Mesodermal cell (in vitro differentiated cells): ENCODE measurements at regions not wholly inside any gene's neighbourhood (a gene's known extent, or its start where the extent isn't known, plus 50 kb on each side); places are given as distances from the start of the nearest gene placed in this dataset.

ENCODE experiments used
- H3K27ac ChIP-seq: 2 replicates; pipeline ENCODE4 v1.7.0; 2013; ENCODE audit warnings: mild to moderate bottlenecking, low read depth, low read length, moderate library complexity; ENCODE audit not compliant: severe bottlenecking
- H3K36me3 ChIP-seq: 2 replicates; pipeline ENCODE4 v1.7.1; 2013; ENCODE audit warnings: mild to moderate bottlenecking, low read length, moderate library complexity; ENCODE audit not compliant: control insufficient read depth, insufficient read depth
- H3K4me1 ChIP-seq: one replicate; pipeline ENCODE4 v1.7.1; 2013; ENCODE audit warnings: mild to moderate bottlenecking, low read length; ENCODE audit not compliant: insufficient read depth, control insufficient read depth, poor library complexity, severe bottlenecking
- H3K4me3 ChIP-seq: 2 replicates; pipeline ENCODE4 v1.7.0; 2013; ENCODE audit warnings: low read length, control low read depth, mild to moderate bottlenecking; ENCODE audit not compliant: insufficient read depth, poor library complexity, severe bottlenecking; ENCODE audit errors: extremely low read depth
- H3K9me3 ChIP-seq: 2 replicates; pipeline ENCODE4 v1.7.1; 2013; ENCODE audit warnings: mild to moderate bottlenecking, low read length, moderate library complexity; ENCODE audit not compliant: control insufficient read depth
- WGBS, 2 experiments: methylation state at CpG; one replicate each; pipeline ENCODE4 v1.1.5; 2013; ENCODE audit warnings: missing lambda C conversion rate in 2 of 2; ENCODE audit not compliant: insufficient coverage in 2 of 2; 5-methylcytosine and 5-hydroxymethylcytosine counted together

GRCh38 chr1:239478069-239478468 is 91.7 kb downstream of the CHRM3 start:
- no peak overlapping the region for H3K27ac ChIP-seq
- peaks cover 7% of the 10 kb centered on the region for H3K9me3 ChIP-seq
- H3K4me1 ChIP-seq = no peaks in the 10 kb centered on the region
- H3K4me3 ChIP-seq = no peak overlapping the region
- H3K36me3 ChIP-seq = no peaks in the 10 kb centered on the region

GRCh38 chr1:239483391-239483790 is 97.0 kb downstream of the CHRM3 start:
- no peaks in the 10 kb centered on the region for H3K36me3 ChIP-seq
- no peaks in the 10 kb centered on the region for H3K4me1 ChIP-seq
- H3K27ac ChIP-seq = no peak overlapping the region
- H3K4me3 ChIP-seq = no peak overlapping the region
- WGBS, 2 experiments = 100% methylated on average over 1 of the region's 2 CpGs; no CpG with 5 or more reads in 1 of the 2 experiments
- peaks cover 7% of the 10 kb centered on the region for H3K9me3 ChIP-seq

- no peak overlapping the region for H3K4me3 ChIP-seq
- no peaks in the 10 kb centered on the region for H3K4me1 ChIP-seq
- WGBS, 2 experiments = 80% methylated on average over 1 of the region's 2 CpGs
- H3K27ac ChIP-seq = no peak overlapping the region
- H3K36me3 ChIP-seq = no peaks in the 10 kb centered on the region
- H3K9me3 ChIP-seq = no peaks in the 10 kb centered on the region
Measured at GRCh38 chr1:239493811-239494414, 107.5 kb downstream of the CHRM3 start.

DNA sequence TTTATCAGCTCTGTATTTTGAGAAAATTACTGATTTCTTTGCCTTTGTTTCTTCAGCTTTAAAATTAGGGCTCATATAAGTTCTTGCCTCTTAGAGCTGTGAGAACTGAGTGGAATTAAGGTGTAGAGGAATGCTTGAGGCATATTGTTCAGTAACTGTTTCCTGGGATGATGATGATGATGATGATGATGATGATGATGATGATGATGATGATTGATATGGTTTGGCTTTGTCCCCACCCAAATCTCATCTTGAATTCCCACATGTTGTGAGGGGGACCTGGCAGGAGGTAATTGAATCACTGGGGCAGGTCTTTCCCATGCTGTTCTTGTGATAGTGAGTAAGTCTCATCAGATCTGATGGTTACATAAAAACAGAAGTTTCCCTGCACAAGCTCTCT is 118.7 kb downstream of the CHRM3 start:
- no peaks in the 10 kb centered on the region for H3K4me1 ChIP-seq
- H3K36me3 ChIP-seq = no peaks in the 10 kb centered on the region
- no peaks in the 10 kb centered on the region for H3K9me3 ChIP-seq
- H3K27ac ChIP-seq = no peak overlapping the region
- H3K4me3 ChIP-seq = no peak overlapping the region

DNA sequence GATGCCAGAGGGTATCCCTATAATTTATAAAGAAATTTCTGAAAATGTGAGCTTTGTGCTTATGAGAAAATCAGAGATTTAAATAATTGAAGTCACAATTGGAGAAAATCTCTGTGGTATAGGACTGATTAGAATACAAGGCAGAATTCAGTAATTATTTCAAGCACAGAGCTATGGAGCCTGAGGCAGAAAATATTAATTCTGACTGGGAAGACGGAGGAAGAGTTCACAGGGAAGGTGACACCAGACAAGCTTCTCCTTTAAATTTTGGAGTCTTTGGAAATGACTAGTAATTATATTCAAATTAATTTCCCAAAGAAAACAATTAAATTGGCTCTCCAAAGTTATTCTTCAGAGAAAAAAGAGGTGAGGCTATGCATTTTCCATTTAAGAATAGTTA is 121.5 kb downstream of the CHRM3 start:
- H3K4me3 ChIP-seq = no peak overlapping the region
- H3K36me3 ChIP-seq = no peaks in the 10 kb centered on the region
- H3K4me1 ChIP-seq = no peaks in the 10 kb centered on the region
- no peak overlapping the region for H3K27ac ChIP-seq
- no peaks in the 10 kb centered on the region for H3K9me3 ChIP-seq
- 83% methylated on average over 1 of the region's 1 CpG; no CpG with 5 or more reads in 1 of the 2 experiments for WGBS, 2 experiments

DNA sequence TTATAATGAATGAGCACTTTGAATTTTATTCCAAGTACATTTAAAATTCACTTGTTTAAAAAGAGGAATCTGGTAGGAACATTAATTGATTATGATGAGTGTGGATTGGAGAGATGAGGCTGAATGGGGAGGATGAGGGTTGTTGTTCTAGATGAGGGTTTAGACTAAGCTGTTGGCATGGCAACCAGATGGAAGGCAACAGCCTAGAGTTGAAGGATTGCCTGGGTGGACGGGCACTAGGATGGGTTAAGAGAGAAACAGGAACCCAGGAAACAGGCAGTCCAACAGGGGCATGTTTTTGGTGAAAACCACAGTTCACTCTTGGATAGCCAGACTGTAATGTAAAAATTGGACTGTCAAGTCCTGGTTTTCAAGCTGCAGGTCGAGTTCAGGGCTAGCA is 125.5 kb downstream of the CHRM3 start:
- WGBS, 2 experiments = 85 to 93% methylated on average over 1 to 2 of the region's 2 CpGs
- Histone ChIP-seq H3K36me3 (no peaks in the 10 kb centered on the region), H3K4me3 (no peak overlapping the region), H3K9me3 (no peaks in the 10 kb centered on the region), H3K4me1 (no peaks in the 10 kb centered on the region), H3K27ac (no peak overlapping the region)

- Histone ChIP-seq H3K27ac (no peak overlapping the region), H3K36me3 (no peaks in the 10 kb centered on the region), H3K9me3 (no peaks in the 10 kb centered on the region), H3K4me1 (no peaks in the 10 kb centered on the region), H3K4me3 (no peak overlapping the region)
- WGBS, 2 experiments = 75 to 85% methylated on average over 8 to 9 of the region's 9 CpGs
Measured at GRCh38 chr1:239516579-239516978, 130.2 kb downstream of the CHRM3 start.

- H3K27ac ChIP-seq = no peak overlapping the region
- H3K9me3 ChIP-seq = no peaks in the 10 kb centered on the region
- H3K36me3 ChIP-seq = no peaks in the 10 kb centered on the region
- H3K4me1 ChIP-seq = no peaks in the 10 kb centered on the region
- 100% methylated on average over 1 of the region's 4 CpGs for WGBS, 2 experiments
- no peak overlapping the region for H3K4me3 ChIP-seq
Measured at GRCh38 chr1:239526391-239526790, 140.0 kb downstream of the CHRM3 start.

- WGBS, 2 experiments = 94 to 100% methylated on average over 1 to 3 of the region's 3 CpGs
- Histone ChIP-seq H3K27ac (no peak overlapping the region), H3K36me3 (no peaks in the 10 kb centered on the region), H3K4me3 (no peak overlapping the region), H3K9me3 (no peaks in the 10 kb centered on the region), H3K4me1 (no peaks in the 10 kb centered on the region)
Measured at GRCh38 chr1:239527051-239527693, 140.8 kb downstream of the CHRM3 start.

- Histone ChIP-seq H3K36me3 (no peaks in the 10 kb centered on the region), H3K27ac (no peak overlapping the region), H3K4me1 (no peaks in the 10 kb centered on the region), H3K9me3 (no peaks in the 10 kb centered on the region), H3K4me3 (no peak overlapping the region)
- WGBS, 2 experiments = 93 to 100% methylated on average over 1 to 2 of the region's 5 CpGs
Measured at GRCh38 chr1:239536165-239536849, 149.9 kb downstream of the CHRM3 start.

DNA sequence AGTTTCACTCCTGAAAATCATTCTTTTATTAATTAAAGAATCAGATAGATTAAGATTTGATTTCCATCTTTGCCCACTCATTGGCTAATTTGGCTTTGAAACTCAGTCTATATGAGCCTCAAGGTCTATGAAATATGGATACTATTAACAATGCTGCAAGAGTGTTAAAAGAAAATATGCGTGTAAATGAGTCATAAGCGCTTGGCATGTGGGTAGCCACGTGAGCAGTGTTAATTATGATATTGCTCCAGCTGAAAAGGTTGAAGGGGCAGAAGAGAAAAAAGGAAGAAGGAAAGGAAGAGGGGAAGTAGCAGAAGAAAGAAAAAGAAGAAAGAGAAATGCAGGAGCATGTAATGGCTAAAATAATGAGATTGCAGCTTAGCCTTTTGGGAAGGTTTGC is 151.4 kb downstream of the CHRM3 start:
- Histone ChIP-seq H3K9me3 (no peaks in the 10 kb centered on the region), H3K4me1 (no peaks in the 10 kb centered on the region), H3K36me3 (no peaks in the 10 kb centered on the region), H3K27ac (no peak overlapping the region), H3K4me3 (no peak overlapping the region)
- 61 to 91% methylated on average over 3 of the region's 3 CpGs for WGBS, 2 experiments
